SK-N-SH (cell line): ENCODE measurements at regions not wholly inside any gene's neighbourhood (a gene's known extent, or its start where the extent isn't known, plus 50 kb on each side); places are given as distances from the start of the nearest gene placed in this dataset.

ENCODE experiments used
- CTCF ChIA-PET: fragments of 300-600, 350-600 bp; formaldehyde crosslinking; extraction: SDS; loops from one replicate; lab custom pipeline; 2021; lab: Yijun Ruan, JAX
- POLR2A ChIA-PET: fragments of 350-600 bp; sonication (Branson Sonifier 250); formaldehyde crosslinking; extraction: SDS; loops from one replicate; lab custom pipeline; 2020; ENCODE audit warnings: antibody characterized with exemption, inconsistent platforms; lab: Yijun Ruan, JAX
- DNase-seq: peaks from one replicate; pipeline ENCODE4 v3.0.0; 2012
- H2AFZ ChIP-seq: fragments of 200-600 bp; sonication (generic); 2 replicates; pipeline ENCODE4 v1.8.1; 2016; ENCODE audit warnings: antibody characterized with exemption, mild to moderate bottlenecking, low read depth
- H3F3A ChIP-seq: fragments of 200-600 bp; sonication (generic); replicated peaks from 2 replicates; pipeline ENCODE3; 2016; ENCODE audit warnings: antibody characterized with exemption, mild to moderate bottlenecking; ENCODE audit not compliant: insufficient read depth
- H3K27ac ChIP-seq, 2 experiments: fragments of 200-500 bp in 1 of 2; fragments of 200-600 bp in 1 of 2; sonication (Bioruptor generic) in 1 of 2; sonication (generic), shearing (Covaris generic) in 1 of 2; 2 replicates each; pipeline versions ENCODE4 v1.5.1 to v1.6.1; 2014 to 2016; ENCODE audit warnings: low read depth in 2 of 2, inconsistent platforms in 1 of 2, low read length in 1 of 2, mild to moderate bottlenecking in 1 of 2, mixed read lengths in 1 of 2
- H3K27me3 ChIP-seq: fragments of 200-600 bp; sonication (generic), shearing (Covaris generic); 2 replicates; pipeline ENCODE4 v1.6.1; 2016; ENCODE audit warnings: mixed run types; ENCODE audit not compliant: insufficient read depth
- H3K36me3 ChIP-seq, 2 experiments: fragments of 200-500 bp in 1 of 2; fragments of 200-600 bp in 1 of 2; sonication (Bioruptor generic) in 1 of 2; sonication (generic) in 1 of 2; replicated peaks in 1 of 2; 2 replicates each; pipeline versions ENCODE3 to v1.5.1; 2014 to 2016; ENCODE audit warnings: low read length in 1 of 2, mild to moderate bottlenecking in 1 of 2; ENCODE audit not compliant: insufficient read depth in 2 of 2, control insufficient read depth in 1 of 2
- H3K4me1 ChIP-seq, 2 experiments: fragments of 200-500 bp in 1 of 2; fragments of 200-600 bp in 1 of 2; sonication (Bioruptor generic) in 1 of 2; sonication (generic), shearing (Covaris generic) in 1 of 2; 2 replicates each; pipeline versions ENCODE4 v1.5.1 to v1.6.1; 2014 to 2016; ENCODE audit warnings: low read depth in 1 of 2, low read length in 1 of 2, mixed run types in 1 of 2; ENCODE audit not compliant: insufficient read depth in 2 of 2, control insufficient read depth in 1 of 2
- H3K4me2 ChIP-seq: fragments of 200-600 bp; sonication (generic), shearing (Covaris generic); 2 replicates; pipeline ENCODE4 v1.6.1; 2017; ENCODE audit warnings: mixed run types
- H3K4me3 ChIP-seq, 2 experiments: fragments of 200-500 bp in 1 of 2; fragments of 200-600 bp in 1 of 2; sonication (Bioruptor generic) in 1 of 2; sonication (generic), shearing (Covaris generic) in 1 of 2; 2 replicates each; pipeline versions ENCODE4 v1.5.1 to v1.8.1; 2014 to 2016; ENCODE audit warnings: low read depth in 2 of 2, inconsistent platforms in 1 of 2, low read length in 1 of 2, mild to moderate bottlenecking in 1 of 2, mixed read lengths in 1 of 2, moderate library complexity in 1 of 2
- H3K79me2 ChIP-seq: fragments of 200-600 bp; sonication (generic); 2 replicates; pipeline ENCODE4 v1.8.1; 2017; ENCODE audit warnings: mild to moderate bottlenecking; ENCODE audit not compliant: insufficient read depth
- H3K9ac ChIP-seq: fragments of 200-600 bp; sonication (generic); 2 replicates; pipeline ENCODE4 v1.6.1; 2017; ENCODE audit warnings: mixed run types
- H3K9me2 ChIP-seq: fragments of 200-600 bp; sonication (generic); 2 replicates; pipeline ENCODE4 v1.6.1; 2017; ENCODE audit warnings: mixed run types
- H3K9me3 ChIP-seq: fragments of 200-600 bp; sonication (generic); 2 replicates; pipeline ENCODE4 v1.6.1; 2017; ENCODE audit warnings: mixed run types, mild to moderate bottlenecking, moderate library complexity
- H4K20me1 ChIP-seq: fragments of 200-600 bp; sonication (generic); 2 replicates; pipeline ENCODE4 v1.6.1; 2017; ENCODE audit warnings: mild to moderate bottlenecking, mixed run types; ENCODE audit not compliant: insufficient read depth
- CHD2 ChIP-seq: fragments of 150-350 bp; IDR thresholded peaks from 2 replicates; pipeline ENCODE4 v1.6.1; 2018; ENCODE audit warnings: low read length; ENCODE audit not compliant: partially characterized antibody
- CTCF ChIP-seq: fragments of 200-600 bp; sonication (generic); IDR thresholded peaks from 2 replicates; pipeline ENCODE4 v1.6.1; 2017; ENCODE audit warnings: antibody characterized with exemption, mild to moderate bottlenecking, moderate library complexity
- EZH2phosphoT487 ChIP-seq: fragments of 200-600 bp; sonication (generic); IDR thresholded peaks from 2 replicates; pipeline ENCODE4 v1.6.1; 2017; ENCODE audit warnings: low read depth, mixed run types, mild to moderate bottlenecking, antibody characterized with exemption, moderate library complexity, borderline replicate concordance
- FOXM1 ChIP-seq: IDR thresholded peaks from 2 replicates; pipeline ENCODE4 v1.4.0; 2012; ENCODE audit warnings: low read depth, mild to moderate bottlenecking
- IRF3 ChIP-seq: fragments of 150-350 bp; IDR thresholded peaks from 2 replicates; pipeline ENCODE4 v1.6.1; 2016; ENCODE audit warnings: mild to moderate bottlenecking, low read depth, low read length
- POLR2AphosphoS5 ChIP-seq: IDR thresholded peaks from 2 replicates; pipeline ENCODE4 v1.6.1; 2012; ENCODE audit warnings: low read depth, low read length
- RAD21 ChIP-seq: IDR thresholded peaks from 2 replicates; pipeline ENCODE4 v1.6.1; 2012; ENCODE audit warnings: mild to moderate bottlenecking, low read length
- TAF1 ChIP-seq: IDR thresholded peaks from 2 replicates; pipeline ENCODE4 v1.6.1; 2012; ENCODE audit warnings: low read depth, mild to moderate bottlenecking, low read length, moderate library complexity, borderline replicate concordance
- TEAD4 ChIP-seq: IDR thresholded peaks from 2 replicates; pipeline ENCODE4 v1.4.0; 2012; ENCODE audit warnings: mild to moderate bottlenecking, borderline replicate concordance; ENCODE audit not compliant: insufficient read depth
- YY1 ChIP-seq: IDR thresholded peaks from 2 replicates; pipeline ENCODE4 v1.4.0; 2012; ENCODE audit warnings: low read depth, mild to moderate bottlenecking
- ZBTB33 ChIP-seq: IDR thresholded peaks from 2 replicates; pipeline ENCODE4 v1.4.0; 2012; ENCODE audit warnings: low read depth, borderline replicate concordance
- WGBS: methylation state at CpG from one replicate; pipeline ENCODE4 v1.1.6; 2017; ENCODE audit warnings: low lambda C conversion rate; 5-methylcytosine and 5-hydroxymethylcytosine counted together

- TF ChIP-seq ZBTB33 (no peak), EZH2phosphoT487 (no peak), TAF1 (no peak), CTCF (no peak)
Measured at GRCh38 chr2:221085341-221085900, 486.7 kb downstream of the EPHA4 start (continued).

GRCh38 chr2:221085936-221086335 is 486.2 kb downstream of the EPHA4 start:
- POLR2A ChIA-PET: no interaction called here
- no peaks in the 10 kb centered on the region for H3K4me1 ChIP-seq
- no peak overlapping the region for H2AFZ ChIP-seq
- no peak overlapping the region for H3K9ac ChIP-seq
- CTCF ChIA-PET: no interaction called here
- H3K9me2 ChIP-seq: no peaks in the 10 kb centered on the region
- no peak for DNase-seq
- H3K79me2 ChIP-seq: no peaks in the 10 kb centered on the region
- 4% methylated on average over 1 of the region's 1 CpG for WGBS
- no peaks in the 10 kb centered on the region for H3K27me3 ChIP-seq
- no peaks in the 10 kb centered on the region for H4K20me1 ChIP-seq
- no peaks in the 10 kb centered on the region for H3F3A ChIP-seq
- H3K4me2 ChIP-seq: no peak overlapping the region
- H3K36me3 ChIP-seq: no peaks in the 10 kb centered on the region
- H3K4me3 ChIP-seq: no peak overlapping the region
- TF ChIP-seq IRF3 (no peak), CHD2 (no peak), RAD21 (no peak), FOXM1 (no peak), TEAD4 (no peak), YY1 (no peak), POLR2AphosphoS5 (no peak)
- H3K27ac ChIP-seq: no peak overlapping the region
- no peaks in the 10 kb centered on the region for H3K9me3 ChIP-seq
